ENCODE measurements at regions not wholly inside any gene's neighbourhood (a gene's known extent, or its start where the extent isn't known, plus 50 kb on each side); places are given as distances from the start of the nearest gene placed in this dataset.

- ATAC-seq (ENCODE audit: insufficient number of reproducible peaks, low FRiP score, low read depth) = no peak
These were observed 50.8 kb upstream of the CACNA2D3 start for GRCh38 chr3:54071601-54072000.

DNA sequence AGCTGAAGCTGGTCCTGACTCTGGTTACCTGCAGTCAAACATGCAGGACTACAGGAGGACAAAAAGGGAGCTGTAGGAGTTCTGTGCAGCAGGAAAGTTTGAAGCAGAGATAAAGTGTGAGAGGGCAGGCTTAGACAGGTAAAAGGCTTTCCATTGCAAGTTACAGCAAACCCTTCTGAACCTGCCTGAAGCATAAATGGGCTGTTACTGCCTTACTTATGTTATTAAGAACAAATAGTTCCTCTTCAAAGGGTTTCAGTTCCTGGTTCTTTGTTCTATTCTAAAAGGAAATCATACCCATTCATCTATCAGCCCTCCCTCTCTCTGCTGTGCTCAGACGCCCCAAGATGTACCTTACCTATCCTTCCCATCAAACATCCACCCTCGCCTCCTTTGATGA is 52.4 kb upstream of the CACNA2D3 start:
- H3K9me3 ChIP-seq = peaks cover 5% of the 10 kb centered on the region
- DNase-seq (ENCODE audit: low spot score) (no peak), ATAC-seq (ENCODE audit: insufficient number of reproducible peaks, low FRiP score, low read depth) (no peak)
- TF ChIP-seq, protein P1, sequence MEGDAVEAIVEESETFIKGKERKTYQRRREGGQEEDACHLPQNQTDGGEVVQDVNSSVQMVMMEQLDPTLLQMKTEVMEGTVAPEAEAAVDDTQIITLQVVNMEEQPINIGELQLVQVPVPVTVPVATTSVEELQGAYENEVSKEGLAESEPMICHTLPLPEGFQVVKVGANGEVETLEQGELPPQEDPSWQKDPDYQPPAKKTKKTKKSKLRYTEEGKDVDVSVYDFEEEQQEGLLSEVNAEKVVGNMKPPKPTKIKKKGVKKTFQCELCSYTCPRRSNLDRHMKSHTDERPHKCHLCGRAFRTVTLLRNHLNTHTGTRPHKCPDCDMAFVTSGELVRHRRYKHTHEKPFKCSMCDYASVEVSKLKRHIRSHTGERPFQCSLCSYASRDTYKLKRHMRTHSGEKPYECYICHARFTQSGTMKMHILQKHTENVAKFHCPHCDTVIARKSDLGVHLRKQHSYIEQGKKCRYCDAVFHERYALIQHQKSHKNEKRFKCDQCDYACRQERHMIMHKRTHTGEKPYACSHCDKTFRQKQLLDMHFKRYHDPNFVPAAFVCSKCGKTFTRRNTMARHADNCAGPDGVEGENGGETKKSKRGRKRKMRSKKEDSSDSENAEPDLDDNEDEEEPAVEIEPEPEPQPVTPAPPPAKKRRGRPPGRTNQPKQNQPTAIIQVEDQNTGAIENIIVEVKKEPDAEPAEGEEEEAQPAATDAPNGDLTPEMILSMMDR (IDR thresholded peaks at IDR 0.05) = no peak
- no peak overlapping the region for H3K4me3 ChIP-seq
- H3K4me1 ChIP-seq (ENCODE audit: control insufficient read depth in 1 of 2, low read depth in 2 of 2) = no peaks in the 10 kb centered on the region
- H3K27ac ChIP-seq = no peak overlapping the region
- H3K36me3 ChIP-seq = no peaks in the 10 kb centered on the region
- H3K27me3 ChIP-seq (replicated peaks; ENCODE audit: insufficient read depth) = no peaks in the 10 kb centered on the region

More at GRCh38 chr3:54071601-54072000, 50.8 kb upstream of the CACNA2D3 start:
- H3K9me3 ChIP-seq = peaks cover 5% of the 10 kb centered on the region
- no peaks in the 10 kb centered on the region for H3K4me1 ChIP-seq (ENCODE audit: control insufficient read depth in 1 of 2, low read depth in 2 of 2)
- TF ChIP-seq, protein P1 (IDR thresholded peaks at IDR 0.05) = no peak
- H3K27ac ChIP-seq = no peak overlapping the region
- DNase-seq (ENCODE audit: low spot score) = no peak
- no peaks in the 10 kb centered on the region for H3K36me3 ChIP-seq
- H3K27me3 ChIP-seq (replicated peaks; ENCODE audit: insufficient read depth) = no peaks in the 10 kb centered on the region
- H3K4me3 ChIP-seq = no peak overlapping the region

- ATAC-seq (ENCODE audit: insufficient number of reproducible peaks, low FRiP score, low read depth) (no peak), DNase-seq (ENCODE audit: low spot score) (no peak)
- Histone ChIP-seq H3K27me3 (replicated peaks; ENCODE audit: insufficient read depth) (no peaks in the 10 kb centered on the region), H3K4me3 (no peak overlapping the region), H3K27ac (no peak overlapping the region), H3K4me1 (ENCODE audit: control insufficient read depth in 1 of 2, low read depth in 2 of 2) (no peaks in the 10 kb centered on the region), H3K36me3 (no peaks in the 10 kb centered on the region), H3K9me3 (peaks cover 5% of the 10 kb centered on the region)
- TF ChIP-seq, protein P1 (IDR thresholded peaks at IDR 0.05) = no peak
These were observed 55.2 kb upstream of the CACNA2D3 start for GRCh38 chr3:54067055-54067698.

- H3K9me3 ChIP-seq = peaks cover 5% of the 10 kb centered on the region
- H3K36me3 ChIP-seq = no peaks in the 10 kb centered on the region
- H3K4me1 ChIP-seq (ENCODE audit: control insufficient read depth in 1 of 2, low read depth in 2 of 2) = no peaks in the 10 kb centered on the region
- no peak overlapping the region for H3K27ac ChIP-seq
- no peak overlapping the region for H3K4me3 ChIP-seq
- TF ChIP-seq, protein P1 (IDR thresholded peaks at IDR 0.05) = no peak
- DNase-seq (ENCODE audit: low spot score) (no peak), ATAC-seq (ENCODE audit: insufficient number of reproducible peaks, low FRiP score, low read depth) (no peak)
- H3K27me3 ChIP-seq (replicated peaks; ENCODE audit: insufficient read depth) = no peaks in the 10 kb centered on the region
These were observed 56.1 kb upstream of the CACNA2D3 start for GRCh38 chr3:54066253-54066652.

DNA sequence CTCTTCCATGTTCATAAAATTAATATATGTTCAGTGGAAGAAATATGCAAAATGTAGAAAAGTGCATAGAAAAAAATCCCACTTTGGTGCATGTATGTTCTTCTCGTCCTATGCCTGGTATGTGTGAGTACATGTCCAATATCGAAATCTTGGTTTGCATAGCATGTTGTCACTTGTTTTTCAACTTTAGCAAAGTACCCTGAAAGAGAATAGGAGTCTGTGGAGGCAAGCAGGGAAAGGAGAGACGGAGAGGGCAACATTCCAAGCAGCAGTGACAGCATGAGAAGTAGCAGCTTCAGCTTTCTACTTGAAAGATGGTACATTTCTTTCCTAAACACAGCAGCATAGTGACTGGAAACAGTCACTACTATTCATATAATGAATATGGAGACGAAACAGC is 56.8 kb upstream of the CACNA2D3 start:
- no peaks in the 10 kb centered on the region for H3K36me3 ChIP-seq
- H3K27me3 ChIP-seq (replicated peaks; ENCODE audit: insufficient read depth) = no peaks in the 10 kb centered on the region
- no peak overlapping the region for H3K4me3 ChIP-seq
- DNase-seq (ENCODE audit: low spot score) (no peak), ATAC-seq (ENCODE audit: insufficient number of reproducible peaks, low FRiP score, low read depth) (no peak)
- H3K4me1 ChIP-seq (ENCODE audit: control insufficient read depth in 1 of 2, low read depth in 2 of 2) = no peaks in the 10 kb centered on the region
- H3K9me3 ChIP-seq = peaks cover 1% of the 10 kb centered on the region
- TF ChIP-seq, protein P1 (IDR thresholded peaks at IDR 0.05) = no peak
- H3K27ac ChIP-seq = no peak overlapping the region
